ENCODE measurements at regions not wholly inside any gene's neighbourhood (a gene's known extent, or its start where the extent isn't known, plus 50 kb on each side); places are given as distances from the start of the nearest gene placed in this dataset.

DNA sequence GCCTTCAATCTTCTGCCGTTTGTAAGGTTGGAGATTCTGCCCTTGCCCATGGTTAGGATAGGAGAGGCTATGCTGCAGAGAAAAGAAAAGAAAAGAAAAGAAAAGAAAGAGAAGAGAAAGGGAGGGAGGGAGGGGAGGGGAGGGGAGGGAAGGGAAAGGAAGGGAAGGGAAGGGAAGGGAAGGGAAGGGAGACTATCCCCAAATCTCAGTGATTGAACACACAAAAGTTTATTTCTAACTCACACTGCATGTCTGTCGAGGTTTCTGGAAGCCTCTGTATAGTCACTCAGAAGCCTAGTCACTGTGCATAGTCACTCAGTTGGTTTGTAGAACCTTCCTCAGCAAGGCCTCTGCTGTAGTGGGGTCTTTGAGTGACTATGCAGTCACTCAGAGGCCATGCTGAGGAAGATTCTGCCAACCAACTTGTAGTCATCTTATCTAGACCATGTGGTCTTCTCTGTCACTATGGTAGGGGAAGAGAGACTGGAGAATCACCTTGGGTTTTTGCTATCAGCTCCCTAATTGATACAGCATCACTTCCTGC, 52.3 kb upstream of the ABCC9 start:
- no peak for DNase-seq

- peak; percentile 63 for DNase-seq
These were observed 51.6 kb upstream of the ABCC9 start for GRCh38 chr12:21992823-21993222.

DNA sequence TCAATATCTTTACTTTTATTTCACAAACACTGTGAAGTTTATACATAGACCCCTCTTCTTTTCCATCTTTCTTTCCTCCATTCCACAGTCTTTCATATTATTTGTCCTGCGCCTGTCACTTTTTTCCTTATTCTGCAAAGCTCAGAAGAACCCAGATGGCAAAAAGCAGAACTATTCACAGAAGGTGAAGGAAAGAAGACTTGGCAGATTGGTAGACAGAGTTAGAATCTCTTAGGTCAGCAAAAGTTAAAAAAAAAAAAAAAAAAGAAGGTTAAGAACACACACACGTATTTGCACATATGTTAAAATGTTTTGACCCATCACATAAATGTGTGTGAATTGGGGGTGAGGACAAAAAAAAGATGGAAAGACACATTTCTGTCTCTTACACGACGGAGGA, 50.3 kb upstream of the ABCC9 start:
- peak; percentile 73 for DNase-seq

Data from RPMI8226 (cell line).